T-helper 2 cell treated with Interferon-gamma antibody and Interleukin-4, amounts not matched to agents 5 μg/mL and 100 μg/mL, for 36 hours (primary cell): ENCODE measurements at regions not wholly inside any gene's neighbourhood (a gene's known extent, or its start where the extent isn't known, plus 50 kb on each side); places are given as distances from the start of the nearest gene placed in this dataset.
"Not testable (repeated sequence)": the region's sequence is repeated elsewhere in the genome, so short reads cannot be mapped to it uniquely, and the experiment has no call there.

Experiments
- DNase-seq: peaks from one replicate; pipeline ENCODE4 v3.0.0; 2021; ENCODE audit warnings: low spot score
- H3K27ac Mint-ChIP-seq: one replicate; pipeline ENCODE4 v1.8.0; 2021; ENCODE audit warnings: mild to moderate bottlenecking, mixed read lengths
- H3K27me3 Mint-ChIP-seq: one replicate; pipeline ENCODE4 v1.8.0; 2021; ENCODE audit warnings: low read depth, mixed read lengths
- H3K36me3 Mint-ChIP-seq: one replicate; pipeline ENCODE4 v1.8.0; 2021; ENCODE audit warnings: low read depth, mixed read lengths
- H3K4me1 Mint-ChIP-seq: one replicate; pipeline ENCODE4 v1.8.0; 2021; ENCODE audit warnings: low read depth, mixed read lengths
- H3K4me3 Mint-ChIP-seq: one replicate; pipeline ENCODE4 v1.8.0; 2022; ENCODE audit warnings: mild to moderate bottlenecking, moderate library complexity, mixed read lengths
- H3K9me3 Mint-ChIP-seq: one replicate; pipeline ENCODE4 v1.8.0; 2021; ENCODE audit warnings: mixed read lengths

DNA sequence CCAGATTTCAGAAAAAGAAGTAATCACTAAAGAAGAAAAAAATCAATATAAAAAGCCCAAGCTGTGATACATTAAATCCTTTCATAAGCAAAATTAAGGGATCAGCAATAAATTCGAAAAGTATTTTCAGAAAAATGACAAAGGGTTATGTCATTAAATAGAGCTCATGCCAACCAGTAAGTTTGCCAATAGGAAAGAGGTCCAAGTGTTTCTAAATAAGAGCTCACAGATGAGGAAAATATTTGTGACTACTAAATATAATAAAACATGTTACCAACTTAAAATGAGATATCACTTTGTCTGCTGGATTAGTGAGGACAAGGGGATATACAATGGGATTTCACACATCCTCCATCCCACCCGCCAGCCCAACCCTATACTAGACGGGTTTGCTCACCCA, 140.3 kb upstream of the EYA4 start:
- no peaks in the 10 kb centered on the region for H3K9me3 Mint-ChIP-seq

DNA sequence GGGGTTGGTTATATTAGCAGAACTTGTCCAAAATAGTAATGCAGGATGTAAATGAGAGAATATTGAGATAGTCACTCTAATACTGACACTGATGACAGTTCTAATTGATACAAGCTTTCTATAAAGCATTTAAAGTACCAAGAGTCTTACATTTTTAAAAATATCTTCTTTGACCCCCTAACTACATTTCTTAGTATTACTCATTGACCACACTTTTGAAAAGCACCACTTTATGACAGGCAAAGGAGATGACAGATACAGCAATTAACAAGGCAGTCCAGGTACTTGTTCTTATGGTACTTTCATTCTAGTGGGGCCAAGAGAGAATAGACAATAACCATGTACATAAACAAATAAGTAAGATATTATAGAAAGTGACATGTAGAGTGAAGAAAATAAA, 139.4 kb upstream of the EYA4 start:
- H3K27me3 Mint-ChIP-seq: no peaks in the 10 kb centered on the region

More for the DNA sequence above, 140.3 kb upstream of the EYA4 start:
- no peak overlapping the region for H3K27ac Mint-ChIP-seq
- no peaks in the 10 kb centered on the region for H3K27me3 Mint-ChIP-seq
- no peak overlapping the region for H3K4me3 Mint-ChIP-seq
- no peak for DNase-seq
- H3K36me3 Mint-ChIP-seq: no peaks in the 10 kb centered on the region
- no peaks in the 10 kb centered on the region for H3K4me1 Mint-ChIP-seq

DNA sequence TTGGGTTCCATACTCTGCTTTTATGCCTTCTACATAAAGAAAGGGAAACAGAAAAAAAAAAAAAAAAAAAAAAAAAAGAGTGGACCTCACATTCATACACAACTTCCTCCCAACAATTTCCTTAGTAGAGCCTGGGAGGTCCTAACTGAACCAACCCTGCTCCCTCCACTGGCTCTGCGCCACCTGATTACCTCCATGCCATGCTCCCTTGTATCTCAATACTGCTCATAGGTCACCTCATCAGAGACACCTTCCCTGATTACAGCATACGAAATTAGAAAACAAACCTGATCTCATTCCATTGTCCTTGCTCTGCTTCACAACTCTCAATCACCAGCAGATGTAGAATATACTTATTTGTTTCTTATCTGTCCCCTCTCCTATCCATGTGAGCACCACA, 134.2 kb upstream of the EYA4 start:
- no peaks in the 10 kb centered on the region for H3K9me3 Mint-ChIP-seq
- no peak overlapping the region for H3K27ac Mint-ChIP-seq
- H3K36me3 Mint-ChIP-seq: no peaks in the 10 kb centered on the region
- H3K4me3 Mint-ChIP-seq: no peak overlapping the region
- H3K4me1 Mint-ChIP-seq: no peaks in the 10 kb centered on the region
- no peaks in the 10 kb centered on the region for H3K27me3 Mint-ChIP-seq
- DNase-seq: no peak

More for the DNA sequence above, 139.4 kb upstream of the EYA4 start:
- Mint-ChIP-seq H3K27ac (no peak overlapping the region), H3K4me1 (no peaks in the 10 kb centered on the region), H3K4me3 (no peak overlapping the region), H3K36me3 (no peaks in the 10 kb centered on the region), H3K9me3 (no peaks in the 10 kb centered on the region)
- DNase-seq: no peak

DNA sequence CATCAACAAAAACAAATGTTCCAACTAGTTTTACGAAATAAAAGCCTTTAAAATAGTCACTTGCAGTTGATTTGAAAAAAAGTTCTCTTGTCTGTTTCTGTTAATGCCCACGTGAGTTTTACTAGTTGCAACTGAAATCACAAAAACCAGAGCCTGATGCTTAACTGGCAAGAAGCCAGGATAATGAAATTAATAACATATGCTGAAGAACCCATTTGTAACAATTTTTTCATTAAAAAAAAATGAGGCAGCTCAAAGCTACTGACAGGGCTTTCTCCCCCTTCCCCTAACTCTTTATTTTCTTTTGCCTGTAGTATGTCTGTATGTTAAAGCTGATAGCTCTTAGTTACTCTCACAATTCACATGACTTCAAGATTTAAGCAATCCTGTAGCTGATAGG, 132.7 kb upstream of the EYA4 start:
- Mint-ChIP-seq H3K27me3 (no peaks in the 10 kb centered on the region), H3K4me1 (no peaks in the 10 kb centered on the region), H3K4me3 (no peak overlapping the region), H3K27ac (no peak overlapping the region), H3K36me3 (no peaks in the 10 kb centered on the region), H3K9me3 (no peaks in the 10 kb centered on the region)
- no peak for DNase-seq

DNA sequence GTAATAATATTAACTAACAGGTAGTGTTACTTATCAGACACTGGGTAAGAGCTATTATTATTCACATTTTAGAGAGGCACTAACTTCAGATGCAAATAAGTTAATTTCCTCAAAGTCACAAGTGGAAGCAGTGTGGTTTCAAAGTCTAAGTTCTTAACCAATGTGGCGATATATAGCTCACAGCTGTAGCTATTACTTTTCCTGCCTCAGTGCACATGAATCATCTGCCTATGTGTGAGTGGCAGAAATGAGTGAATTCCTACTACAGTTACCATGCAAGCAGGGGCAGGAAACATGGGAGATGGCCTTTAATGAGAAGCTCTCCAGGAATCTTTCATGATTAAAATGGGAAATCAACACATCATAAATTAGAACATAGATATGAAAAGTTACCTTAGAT, 126.2 kb upstream of the EYA4 start:
- H3K4me3 Mint-ChIP-seq: no peak overlapping the region
- no peaks in the 10 kb centered on the region for H3K36me3 Mint-ChIP-seq
- H3K4me1 Mint-ChIP-seq: no peaks in the 10 kb centered on the region
- no peaks in the 10 kb centered on the region for H3K27me3 Mint-ChIP-seq
- no peaks in the 10 kb centered on the region for H3K9me3 Mint-ChIP-seq
- no peak for DNase-seq
- H3K27ac Mint-ChIP-seq: no peak overlapping the region

DNA sequence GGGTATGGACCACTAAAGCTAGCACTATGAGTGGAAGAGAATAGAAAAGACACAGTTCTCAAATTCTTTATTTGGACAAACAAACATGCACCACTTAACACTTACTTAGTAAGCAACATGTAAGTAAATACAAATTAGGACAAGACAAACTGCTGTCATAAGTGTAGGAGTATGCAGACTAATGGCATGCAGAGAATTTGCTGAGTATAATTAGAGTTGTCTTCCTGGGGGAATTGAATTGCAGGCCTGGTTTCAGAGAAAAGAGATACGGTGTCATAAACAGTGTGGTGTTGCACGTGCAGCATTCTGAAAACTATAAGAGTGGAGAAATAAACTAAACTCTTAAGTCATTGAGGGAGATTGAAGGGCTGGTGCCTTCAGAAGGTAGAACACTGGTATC, 125.2 kb upstream of the EYA4 start:
- Mint-ChIP-seq H3K36me3 (no peaks in the 10 kb centered on the region), H3K4me3 (no peak overlapping the region), H3K27me3 (no peaks in the 10 kb centered on the region), H3K4me1 (no peaks in the 10 kb centered on the region), H3K9me3 (peaks cover 4% of the 10 kb centered on the region), H3K27ac (no peak overlapping the region)
- DNase-seq: no peak

DNA sequence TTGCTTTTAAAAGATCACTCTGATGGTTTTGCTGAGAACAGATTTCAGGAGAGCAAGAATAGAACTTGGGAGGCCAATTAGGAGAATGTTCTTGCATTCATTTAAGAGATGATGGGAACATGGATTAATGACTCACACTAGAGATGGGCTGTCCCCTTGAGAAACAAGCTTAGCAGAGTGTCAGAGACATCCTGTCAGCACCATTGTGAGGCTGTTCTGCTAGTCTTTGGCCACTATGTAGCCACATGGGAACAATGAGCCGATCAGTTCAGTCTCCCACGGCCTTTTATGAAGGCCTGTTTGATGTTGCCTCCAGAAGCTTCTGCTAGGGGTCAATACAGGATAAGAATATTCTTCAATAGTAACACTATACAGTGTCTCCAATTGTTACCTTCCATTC, 113.0 kb upstream of the EYA4 start:
- Mint-ChIP-seq H3K27ac (no peak overlapping the region), H3K9me3 (no peaks in the 10 kb centered on the region), H3K27me3 (no peaks in the 10 kb centered on the region), H3K36me3 (no peaks in the 10 kb centered on the region), H3K4me3 (no peak overlapping the region), H3K4me1 (no peaks in the 10 kb centered on the region)
- DNase-seq: no peak

DNA sequence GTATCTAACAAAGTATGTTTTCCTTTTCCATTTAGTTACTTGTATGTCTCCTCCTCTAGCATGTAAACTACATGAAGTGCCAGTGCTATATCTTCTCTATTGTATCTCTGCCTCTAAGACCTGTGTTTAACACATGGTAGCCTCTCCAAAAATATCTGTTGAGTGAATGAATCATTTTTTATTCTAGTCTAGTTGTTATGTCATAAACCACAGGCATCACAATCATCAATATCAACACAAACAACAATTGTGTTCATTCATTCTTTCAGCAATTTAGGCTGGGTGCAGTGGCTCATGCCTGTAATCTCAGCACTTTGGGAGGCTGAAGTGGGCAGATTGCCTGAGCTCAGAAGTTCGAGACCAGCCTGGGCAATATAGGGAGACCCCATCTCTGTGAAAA, 111.6 kb upstream of the EYA4 start:
- H3K27me3 Mint-ChIP-seq: no peaks in the 10 kb centered on the region
- no peak overlapping the region for H3K4me3 Mint-ChIP-seq

DNA sequence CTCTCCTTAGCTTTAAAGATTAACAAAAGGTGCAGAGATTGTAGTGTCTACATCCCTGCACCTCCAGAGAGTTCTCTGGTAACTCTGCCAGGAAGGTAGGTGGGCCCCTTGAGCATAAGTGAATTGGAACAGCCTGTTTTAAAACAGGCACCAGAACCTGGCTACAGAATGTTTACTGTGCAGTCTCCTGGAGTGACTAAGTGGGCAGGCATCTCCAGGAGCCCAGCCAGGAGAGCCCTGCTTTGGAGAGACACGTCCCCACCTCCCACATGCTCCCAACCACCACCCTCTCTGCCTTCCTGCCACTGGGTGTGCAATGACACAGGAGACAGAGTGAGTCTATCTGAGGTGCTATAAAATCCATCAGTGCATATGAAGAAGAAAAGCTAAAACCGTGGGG, 110.3 kb upstream of the EYA4 start:
- no peaks in the 10 kb centered on the region for H3K4me1 Mint-ChIP-seq
- no peaks in the 10 kb centered on the region for H3K9me3 Mint-ChIP-seq
- DNase-seq: no peak
- H3K27me3 Mint-ChIP-seq: no peaks in the 10 kb centered on the region
- no peaks in the 10 kb centered on the region for H3K36me3 Mint-ChIP-seq
- H3K27ac Mint-ChIP-seq: no peak overlapping the region
- H3K4me3 Mint-ChIP-seq: no peak overlapping the region

More for the DNA sequence above, 111.6 kb upstream of the EYA4 start:
- Mint-ChIP-seq H3K9me3 (no peaks in the 10 kb centered on the region), H3K4me1 (no peaks in the 10 kb centered on the region), H3K27ac (no peak overlapping the region), H3K36me3 (no peaks in the 10 kb centered on the region)
- no peak for DNase-seq

DNA sequence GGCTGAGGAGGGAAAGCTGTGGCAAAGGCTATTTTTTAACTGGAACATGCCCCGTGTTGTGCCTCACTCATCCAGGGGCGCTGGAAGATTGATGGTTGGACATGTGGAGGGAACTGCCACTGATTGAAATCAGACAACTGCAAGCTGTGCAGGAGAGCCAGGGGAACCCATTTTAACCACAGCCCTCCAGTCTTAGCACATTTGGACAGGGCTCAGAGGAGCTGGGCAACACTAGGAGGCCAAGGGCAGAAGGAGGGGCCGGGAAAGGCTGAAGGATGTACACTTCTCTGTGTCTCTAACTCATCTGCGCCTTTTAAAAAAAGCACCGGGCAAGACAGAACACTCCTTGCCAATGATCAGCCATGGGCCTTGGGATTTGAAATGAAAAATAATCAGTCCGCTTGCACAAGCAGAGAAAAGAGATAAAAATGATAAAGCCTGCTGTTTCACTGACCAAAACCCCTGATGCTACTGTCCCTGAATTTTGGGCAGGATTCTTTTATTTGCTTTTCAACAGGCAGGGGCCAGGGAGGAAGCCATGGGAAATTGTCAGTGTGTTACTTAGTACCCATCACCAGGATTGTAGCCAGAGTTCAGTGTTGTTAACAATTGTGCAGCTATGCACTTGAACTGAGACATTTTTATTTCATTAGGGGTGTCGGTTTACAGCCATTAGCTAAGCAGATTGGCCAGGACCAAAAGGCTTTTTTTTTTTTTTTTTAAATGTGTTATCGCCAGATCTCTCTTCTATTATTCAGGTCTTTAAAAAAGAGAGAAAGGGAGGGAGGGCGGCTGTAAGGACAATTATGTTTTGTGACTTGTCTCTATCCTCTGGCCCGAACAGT, 109.3 kb upstream of the EYA4 start:
- DNase-seq: no peak
- no peaks in the 10 kb centered on the region for H3K4me1 Mint-ChIP-seq
- H3K9me3 Mint-ChIP-seq: no peaks in the 10 kb centered on the region
- H3K36me3 Mint-ChIP-seq: no peaks in the 10 kb centered on the region
- H3K27me3 Mint-ChIP-seq: no peaks in the 10 kb centered on the region
- H3K4me3 Mint-ChIP-seq: no peak overlapping the region
- H3K27ac Mint-ChIP-seq: no peak overlapping the region

DNA sequence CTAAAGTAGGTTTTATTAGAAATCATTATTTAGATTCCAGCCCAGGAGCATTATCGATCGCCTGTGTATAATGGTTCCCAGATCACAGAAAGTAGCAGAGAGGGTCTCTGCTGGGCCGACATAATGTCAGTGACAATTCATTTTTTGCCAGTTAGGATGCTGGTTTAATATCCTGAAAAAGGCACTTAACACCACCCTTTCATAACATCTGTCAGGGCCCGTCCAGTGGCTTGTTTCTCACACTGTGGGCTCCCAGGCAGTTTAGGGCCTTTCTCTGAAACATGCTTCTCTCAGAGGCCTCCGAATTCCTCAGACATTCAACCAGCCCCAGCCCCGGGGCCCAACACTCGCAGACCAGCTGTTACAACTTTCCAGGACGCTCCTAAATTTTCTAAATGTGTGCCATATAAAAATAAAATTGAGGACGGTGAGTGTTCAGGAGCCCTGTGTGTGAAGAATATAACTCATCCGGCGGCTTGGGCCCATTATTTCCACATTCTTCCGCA, 108.6 kb upstream of the EYA4 start:
- H3K27ac Mint-ChIP-seq: no peak overlapping the region
- no peaks in the 10 kb centered on the region for H3K27me3 Mint-ChIP-seq
- no peaks in the 10 kb centered on the region for H3K4me1 Mint-ChIP-seq
- H3K9me3 Mint-ChIP-seq: no peaks in the 10 kb centered on the region
- H3K4me3 Mint-ChIP-seq: no peak overlapping the region
- H3K36me3 Mint-ChIP-seq: no peaks in the 10 kb centered on the region
- no peak for DNase-seq

DNA sequence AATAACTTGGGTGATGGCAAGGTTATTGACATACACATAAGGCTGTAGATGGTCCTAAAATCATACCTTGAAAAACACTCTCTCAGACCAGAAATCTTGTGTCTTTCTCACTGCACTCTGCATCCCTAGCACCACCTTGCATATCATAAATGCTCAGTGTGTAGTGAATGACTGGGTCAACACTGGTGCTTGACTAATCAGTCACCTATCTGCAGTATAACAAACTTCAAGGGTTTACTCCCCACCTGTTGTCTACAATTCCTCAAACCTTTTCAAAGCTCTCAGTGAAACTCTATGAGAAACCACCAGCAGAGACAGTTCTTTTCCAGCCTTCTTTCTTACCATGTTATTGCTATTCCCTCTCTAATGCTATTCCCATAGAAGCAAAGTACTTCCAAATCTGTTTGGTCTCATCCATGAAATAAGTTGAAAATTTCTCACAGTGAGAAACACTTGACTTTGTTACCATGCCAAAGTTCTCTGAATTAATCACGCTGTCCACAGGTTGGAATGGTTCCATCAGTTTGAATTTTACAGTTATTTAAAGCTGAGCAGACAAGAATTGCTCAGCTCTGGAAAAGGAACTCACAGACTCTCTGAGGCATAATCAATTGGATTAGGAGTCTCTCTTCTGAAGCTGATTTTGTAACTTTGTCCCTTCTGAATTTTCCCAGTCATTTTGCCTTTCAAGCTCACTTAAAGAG, 104.8 kb upstream of the EYA4 start:
- Mint-ChIP-seq H3K9me3 (no peaks in the 10 kb centered on the region), H3K27ac (no peak overlapping the region), H3K27me3 (no peaks in the 10 kb centered on the region), H3K36me3 (no peaks in the 10 kb centered on the region), H3K4me1 (no peaks in the 10 kb centered on the region), H3K4me3 (no peak overlapping the region)
- DNase-seq: no peak

DNA sequence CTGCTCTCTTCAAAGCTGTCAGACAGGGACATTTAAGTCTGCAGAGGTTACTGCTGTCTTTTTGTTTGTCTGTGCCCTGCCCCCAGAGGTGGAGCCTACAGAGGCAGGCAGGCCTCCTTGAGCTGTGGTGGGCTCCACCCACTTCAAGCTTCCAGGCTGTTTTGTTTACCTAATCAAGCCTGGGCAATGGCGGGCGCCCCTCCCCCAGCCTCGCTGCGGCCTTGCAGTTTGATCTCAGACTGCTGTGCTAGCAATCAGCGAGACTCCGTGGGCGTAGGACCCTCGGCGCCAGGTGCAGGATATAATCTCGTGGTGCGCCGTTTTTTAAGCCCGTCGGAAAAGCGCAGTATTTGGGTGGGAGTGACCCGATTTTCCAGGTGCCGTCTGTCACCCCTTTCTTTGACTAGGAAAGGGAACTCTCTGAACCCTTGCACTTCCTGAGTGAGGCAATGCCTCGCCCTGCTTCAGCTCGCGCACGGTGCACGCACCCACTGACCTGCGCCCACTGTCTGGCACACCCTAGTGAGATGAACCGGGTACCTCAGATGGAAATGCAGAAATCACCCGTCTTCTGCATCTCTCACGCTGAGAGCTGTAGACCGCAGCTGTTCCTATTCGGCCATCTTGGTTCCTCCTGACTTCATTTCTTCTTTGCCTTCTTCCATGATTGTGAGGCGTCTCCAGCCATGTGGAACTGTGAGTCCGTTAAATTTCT, 93.5 kb upstream of the EYA4 start:
- not testable (repeated sequence) for H3K27ac Mint-ChIP-seq, H3K27me3 Mint-ChIP-seq, H3K4me1 Mint-ChIP-seq, H3K9me3 Mint-ChIP-seq, H3K36me3 Mint-ChIP-seq, DNase-seq, H3K4me3 Mint-ChIP-seq

DNA sequence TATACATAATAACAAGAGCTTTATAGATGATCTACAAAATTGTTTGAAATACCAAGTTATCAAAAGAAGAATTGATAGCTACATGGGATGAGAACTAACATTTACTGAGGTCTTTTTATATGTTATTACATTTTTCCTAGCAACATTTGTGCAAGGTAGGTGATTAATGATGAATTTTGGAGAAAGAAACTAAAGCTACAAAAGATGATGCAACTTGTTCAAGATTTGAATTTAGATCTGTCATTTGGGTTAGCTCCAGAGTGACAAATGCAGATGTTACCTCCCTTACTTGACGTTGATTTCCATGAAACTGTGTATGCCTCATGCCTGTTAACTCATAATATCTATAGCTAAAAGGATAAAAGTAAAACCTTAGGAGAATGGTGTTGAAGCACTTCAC, 84.5 kb upstream of the EYA4 start:
- Mint-ChIP-seq H3K9me3 (no peaks in the 10 kb centered on the region), H3K4me3 (no peak overlapping the region), H3K4me1 (no peaks in the 10 kb centered on the region), H3K27ac (no peak overlapping the region), H3K27me3 (no peaks in the 10 kb centered on the region), H3K36me3 (no peaks in the 10 kb centered on the region)
- no peak for DNase-seq
